Right ventricle myocardium inferior (tissue), 1 donor: ENCODE measurements at regions not wholly inside any gene's neighbourhood (a gene's known extent, or its start where the extent isn't known, plus 50 kb on each side); places are given as distances from the start of the nearest gene placed in this dataset.

Experiments used
- ATAC-seq: fragments of 200-7000 bp; cut with Tn5 transposase; one replicate; pipeline ENCODE4 v1.9.1; 2020; ENCODE audit warnings: mild to moderate bottlenecking, moderate library complexity
- DNase-seq: peaks from one replicate; pipeline ENCODE4 v3.0.0; 2021; ENCODE audit errors: missing footprints
- intact Hi-C: fragments of 100-400 bp; cut with DNase I; formaldehyde crosslinking; loops from one replicate; pipeline ENCODE4 v1.11.0; 2022
- donor health status: DM: no; HTN: yes; CAD: no; lungs with severe emphysema.

DNA sequence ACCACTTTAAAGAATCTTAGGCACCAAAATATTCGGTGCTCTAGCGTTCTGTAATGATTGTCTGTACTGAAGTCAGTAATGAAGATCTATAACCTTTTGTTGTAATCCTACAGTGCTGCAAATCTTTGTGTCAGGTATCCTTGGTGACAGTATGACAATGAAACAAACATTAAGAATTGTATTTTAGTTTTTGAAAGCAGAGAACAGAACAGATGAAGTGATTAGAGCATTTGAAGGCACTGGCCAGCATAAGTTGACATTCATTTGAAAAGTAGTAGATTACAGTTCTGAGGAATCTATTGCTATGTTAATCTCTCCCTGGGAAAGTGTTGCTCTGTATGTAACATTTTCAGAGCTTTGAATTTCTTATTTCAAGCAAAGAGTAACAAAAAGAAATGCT, 451.2 kb downstream of the NUP35 start:
- intact Hi-C loops, result no loop called here
- no peak for ATAC-seq
- DNase-seq, result no peak

DNA sequence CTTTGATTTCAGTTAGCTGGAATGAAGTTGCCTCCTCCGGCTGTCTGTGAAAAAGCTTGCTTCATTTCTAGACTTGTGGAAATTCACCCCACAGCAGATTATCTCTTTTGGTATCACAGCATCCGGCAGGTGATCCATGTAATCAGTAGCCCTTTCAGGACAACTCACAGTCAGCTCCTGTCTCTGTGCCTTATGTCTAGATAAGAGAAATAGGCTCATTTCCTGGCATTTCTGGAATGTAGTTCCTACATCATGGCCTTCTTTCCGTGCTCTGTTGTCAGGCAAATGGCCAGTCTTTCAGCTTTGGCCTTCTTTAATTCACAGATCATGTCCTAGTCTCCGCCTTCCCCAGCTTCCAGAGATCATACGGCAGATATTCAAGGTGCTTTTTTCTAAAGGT, 455.4 kb downstream of the NUP35 start:
- DNase-seq, result no peak
- intact Hi-C loops, result no loop called here
- ATAC-seq, result no peak

DNA sequence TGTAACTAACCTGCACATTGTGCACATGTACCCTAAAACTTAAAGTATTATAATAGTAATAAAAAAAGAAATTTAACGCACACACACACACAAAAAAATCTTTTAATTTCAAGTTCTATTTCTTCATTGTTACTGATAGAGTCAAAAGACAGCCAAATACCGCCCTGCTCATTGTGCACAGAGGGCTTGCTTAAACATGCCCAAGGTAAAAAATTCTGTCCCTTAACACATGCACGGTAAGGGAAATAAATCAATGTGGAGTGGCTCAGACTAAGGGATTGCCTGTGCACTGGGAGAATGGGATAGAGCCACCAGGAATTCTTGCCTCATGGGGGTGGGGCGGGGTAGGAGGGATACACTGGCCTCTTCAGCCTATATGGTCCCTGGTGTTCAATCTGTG, 468.0 kb downstream of the NUP35 start:
- DNase-seq (no peak), ATAC-seq (no peak)
- intact Hi-C loops, result no loop called here

DNA sequence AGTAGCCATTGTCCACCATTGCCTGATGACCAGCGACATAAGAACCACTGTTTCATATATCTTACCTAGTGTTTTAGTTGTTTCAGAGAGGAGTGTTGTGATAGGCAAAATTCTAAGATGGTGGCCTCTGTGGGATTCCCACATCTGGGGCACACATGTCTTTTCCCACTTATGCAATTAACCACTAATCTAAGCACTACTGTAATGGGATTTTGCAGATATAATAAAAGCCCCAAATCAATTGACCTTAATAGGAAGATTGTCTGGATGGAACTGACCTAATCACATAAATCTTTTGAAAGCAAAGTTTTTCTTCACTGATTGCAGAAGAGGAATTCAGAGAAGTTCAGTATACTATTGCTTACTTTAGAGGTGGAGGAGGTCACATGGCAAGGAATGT, 469.9 kb downstream of the NUP35 start:
- no peak for DNase-seq
- no peak for ATAC-seq
- intact Hi-C loops, result no loop called here

DNA sequence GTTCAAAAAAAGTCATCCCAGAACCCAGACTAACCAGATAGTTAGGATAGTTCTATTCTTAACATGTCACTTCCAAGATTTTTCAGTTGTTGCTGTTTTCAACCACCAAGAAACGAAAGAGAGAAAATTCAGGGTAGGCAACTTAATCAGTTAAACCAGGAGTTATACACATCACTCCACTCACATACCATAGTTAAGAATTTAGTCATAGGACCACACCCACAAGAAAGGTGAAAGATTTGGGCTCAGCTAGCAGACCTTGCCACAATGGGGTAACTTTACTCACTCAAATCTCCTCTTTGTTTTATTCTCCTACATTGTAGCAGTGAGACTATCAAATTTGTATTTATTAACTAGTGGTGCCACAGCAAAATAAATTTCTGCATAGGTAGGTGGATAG, 473.6 kb downstream of the NUP35 start:
- no peak for ATAC-seq
- intact Hi-C loops, result no loop called here
- DNase-seq, result no peak

DNA sequence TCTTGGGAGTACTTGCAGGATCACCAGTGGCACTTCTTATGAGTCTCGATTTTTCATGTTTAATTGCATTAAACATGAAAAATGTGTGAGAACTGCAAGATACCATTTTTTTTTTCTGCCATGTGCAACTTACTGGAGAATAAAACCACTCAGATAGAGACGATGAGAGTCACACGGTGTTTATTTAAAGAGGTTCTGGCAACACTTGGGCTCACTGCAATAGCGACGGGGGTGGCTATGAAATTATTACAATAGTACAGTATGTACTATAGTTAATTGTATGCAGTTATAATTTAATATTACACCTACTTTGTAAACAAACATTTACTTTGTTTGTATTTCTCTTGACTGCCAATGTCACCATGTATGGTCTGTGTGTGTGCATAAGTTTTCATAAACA, 479.8 kb downstream of the NUP35 start:
- ATAC-seq (no peak), DNase-seq (no peak)
- intact Hi-C loops, result no loop called here

DNA sequence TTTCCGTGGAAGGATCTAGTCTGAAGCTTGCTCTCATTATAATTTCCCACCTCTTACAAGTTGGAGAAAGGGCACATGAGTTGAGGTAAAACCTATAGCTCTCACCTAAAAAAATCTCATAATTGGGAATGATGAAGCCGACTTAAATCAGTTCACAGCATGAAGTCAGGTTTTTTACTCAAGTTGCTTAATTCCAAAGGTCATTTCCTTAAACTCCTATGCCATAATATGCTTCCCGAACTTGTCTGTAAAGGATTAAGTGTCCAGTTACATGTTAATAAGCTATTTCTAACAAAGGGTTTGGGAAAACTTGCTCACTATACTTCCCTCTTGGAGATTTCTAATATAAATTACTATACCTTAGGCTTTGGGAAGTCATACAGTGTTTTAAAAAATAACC, 481.2 kb downstream of the NUP35 start:
- DNase-seq (no peak), ATAC-seq (no peak)
- intact Hi-C loops, result no loop called here

DNA sequence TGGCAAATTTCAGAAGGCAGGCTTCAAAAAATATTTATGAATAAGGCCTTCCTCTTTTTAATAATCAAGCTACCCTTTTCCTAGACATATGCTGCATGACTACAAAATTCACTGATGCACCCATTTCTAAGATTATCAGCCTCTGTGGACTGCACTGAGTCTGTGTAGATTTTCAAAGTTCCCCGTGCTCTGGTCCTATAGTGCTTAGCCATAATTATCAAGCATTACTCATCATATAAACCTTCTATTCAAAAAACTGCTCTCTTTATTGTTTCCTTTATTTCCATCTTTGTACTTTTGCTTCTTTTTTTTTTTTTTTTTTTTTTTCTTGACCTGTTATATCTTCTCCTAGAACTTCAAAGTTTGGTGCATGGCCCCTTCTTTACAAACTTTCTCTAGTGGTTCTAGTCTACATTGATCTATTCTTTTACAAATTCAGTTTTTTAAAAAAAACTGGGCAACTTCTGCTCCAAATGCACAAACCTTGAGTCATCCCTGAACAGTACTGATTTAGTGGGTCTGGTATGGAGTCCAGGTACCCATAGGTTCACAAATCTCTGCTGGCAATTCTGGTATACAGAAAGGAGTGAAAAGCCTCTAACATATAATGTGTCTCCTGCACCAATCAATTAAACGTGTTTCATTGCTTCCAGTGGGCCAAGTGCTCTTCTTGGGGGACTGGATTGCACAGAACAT, 481.9 kb downstream of the NUP35 start:
- no peak for DNase-seq
- intact Hi-C loops, result no loop called here
- no peak for ATAC-seq

DNA sequence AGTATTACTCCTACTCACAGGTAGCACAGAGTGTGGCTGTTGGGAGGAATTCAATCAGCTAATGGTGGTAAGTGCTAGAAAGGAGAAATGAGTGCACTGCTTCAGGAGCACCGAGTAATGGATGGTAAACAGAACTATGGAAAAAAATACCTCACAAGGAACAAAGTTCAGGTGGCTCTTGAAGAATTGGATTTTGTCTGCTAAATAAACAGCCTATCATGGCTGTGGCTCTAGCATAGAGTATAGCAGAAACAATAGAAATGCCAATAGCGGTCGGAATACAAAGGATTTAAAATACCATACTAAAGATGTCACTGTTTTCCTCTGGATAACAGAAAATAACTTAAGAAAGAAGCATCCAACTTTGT, 482.5 kb downstream of the NUP35 start:
- intact Hi-C loops, result no loop called here
- ATAC-seq, result no peak
- no peak for DNase-seq

DNA sequence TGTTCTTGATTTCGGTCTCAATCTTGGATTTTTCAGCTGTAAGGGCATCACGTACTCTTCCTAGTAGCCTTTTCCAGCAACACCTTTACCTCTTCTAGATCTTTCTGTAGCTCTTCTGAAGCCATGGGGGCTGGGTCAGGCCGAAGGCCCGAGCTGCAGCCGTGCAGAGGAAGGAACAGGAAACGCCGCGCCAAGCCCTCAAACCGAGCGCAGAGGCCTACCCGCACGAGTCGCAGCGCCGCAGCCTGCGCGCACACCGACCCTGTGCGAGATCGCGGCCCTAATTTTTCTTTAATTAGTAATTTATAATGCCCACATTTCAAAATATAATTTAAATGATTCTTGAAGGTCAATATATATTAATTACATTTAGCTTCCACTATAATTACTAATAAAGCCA, 483.8 kb downstream of the NUP35 start:
- DNase-seq (no peak), ATAC-seq (no peak)
- intact Hi-C loops, result no loop called here

DNA sequence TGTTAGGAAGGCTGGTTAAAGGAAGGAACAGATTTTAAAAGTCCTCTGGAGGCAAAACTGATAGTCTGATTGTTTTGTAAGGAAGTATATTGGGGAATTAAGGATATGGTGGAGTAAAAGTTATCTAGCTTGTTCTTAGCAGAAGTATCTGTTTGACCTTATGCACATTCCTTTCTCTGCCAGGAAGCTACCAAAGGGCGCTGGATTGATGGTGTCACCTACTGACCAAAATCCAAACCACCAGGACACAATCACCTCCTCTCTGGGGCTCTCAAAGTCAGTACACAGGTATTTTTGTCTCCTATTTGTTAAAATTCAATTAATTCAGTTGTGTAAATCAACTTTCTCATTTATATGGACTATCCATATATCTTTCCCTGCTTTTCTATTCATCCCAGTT, 484.5 kb downstream of the NUP35 start:
- DNase-seq (no peak), ATAC-seq (no peak)
- intact Hi-C loops, result no loop called here

DNA sequence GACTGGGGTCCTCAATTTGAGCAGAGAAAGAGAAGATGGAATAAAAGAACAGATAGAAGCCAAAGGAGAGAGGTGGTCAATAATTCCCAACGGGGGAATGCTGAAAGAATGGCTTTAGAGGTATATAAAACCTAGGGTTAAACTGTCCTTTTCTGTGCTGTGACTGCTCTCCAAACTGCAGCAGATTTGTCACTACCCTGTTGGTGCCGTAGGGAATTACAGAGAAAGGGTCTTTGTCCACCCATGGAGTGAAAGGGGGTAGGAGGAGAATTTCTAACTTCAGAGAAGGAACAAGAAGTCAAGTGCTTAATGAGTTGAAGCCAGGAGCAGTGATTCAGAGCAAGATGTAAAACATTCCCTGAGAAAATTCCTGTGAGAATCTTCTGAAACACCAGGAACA, 486.5 kb downstream of the NUP35 start:
- ATAC-seq (no peak), DNase-seq (no peak)
- intact Hi-C loops, result no loop called here

DNA sequence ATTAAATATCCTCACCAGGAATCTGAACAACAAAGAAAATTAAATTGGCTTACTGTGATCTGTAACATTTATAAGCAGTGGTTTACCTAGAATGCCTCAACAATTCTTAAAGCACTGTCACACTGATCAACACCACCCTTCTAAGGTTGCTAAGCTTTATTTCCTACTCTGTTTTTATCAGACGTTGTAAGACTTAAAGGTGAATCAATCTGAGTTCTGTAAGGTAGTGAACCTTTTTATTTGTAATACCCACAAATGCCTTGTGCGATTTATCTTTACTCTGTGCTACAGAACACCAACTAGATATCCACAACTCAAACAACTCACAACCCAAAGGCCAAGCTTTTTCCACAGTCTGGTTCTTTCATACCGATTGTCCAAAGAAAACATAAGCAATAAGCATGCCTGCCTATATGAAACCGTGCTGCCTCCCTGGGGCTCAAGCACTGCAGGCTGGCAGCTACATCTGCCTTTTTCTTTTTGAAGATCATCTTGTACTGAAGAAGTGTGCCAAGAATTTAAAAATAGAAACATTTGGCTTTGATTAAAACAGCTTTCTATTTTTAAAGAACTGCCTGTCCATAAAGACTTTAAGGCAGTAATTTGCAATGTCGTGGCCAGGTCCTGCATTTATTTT, 490.7 kb downstream of the NUP35 start:
- peak; percentile 94 for ATAC-seq
- no peak for DNase-seq
- intact Hi-C loops, result no loop called here

DNA sequence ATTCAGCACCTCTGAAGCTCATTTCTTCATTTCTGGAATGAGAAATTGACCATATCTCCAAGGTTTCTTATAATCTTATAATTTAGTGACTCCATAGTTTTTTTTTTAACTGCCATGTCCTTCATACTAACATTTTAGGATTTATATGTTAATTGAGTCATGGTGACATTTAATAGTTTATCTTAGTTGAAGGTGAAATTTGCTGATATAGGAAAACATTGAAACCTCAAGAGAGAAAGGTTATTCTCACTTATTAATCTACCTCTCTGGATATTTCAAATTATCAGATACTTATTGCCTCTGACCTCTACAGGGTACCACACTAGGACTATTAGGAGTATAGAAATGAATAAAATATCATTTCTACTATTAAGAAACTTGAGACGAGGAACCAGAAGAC, 499.0 kb downstream of the NUP35 start:
- no peak for ATAC-seq
- DNase-seq, result no peak
- intact Hi-C loops, result no loop called here

DNA sequence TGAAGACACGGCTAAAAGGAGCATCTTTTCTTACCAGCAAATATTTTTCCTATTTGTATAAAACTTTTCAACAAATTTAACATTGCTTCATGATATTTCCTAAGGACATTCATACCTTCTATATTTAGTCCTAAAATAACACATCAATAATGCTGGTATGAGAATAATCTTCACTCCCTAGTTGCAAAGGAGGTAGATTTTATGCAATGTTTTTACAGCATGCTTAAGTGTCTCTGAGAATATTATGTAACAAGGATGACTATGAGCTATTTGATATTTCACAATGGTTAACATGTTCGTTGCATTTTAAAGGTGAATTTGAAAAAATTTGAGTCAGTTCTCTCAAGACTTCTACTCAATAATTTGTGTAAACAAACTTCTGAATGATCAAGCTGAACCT, 506.7 kb downstream of the NUP35 start:
- DNase-seq, result no peak
- intact Hi-C loops, result no loop called here
- no peak for ATAC-seq

DNA sequence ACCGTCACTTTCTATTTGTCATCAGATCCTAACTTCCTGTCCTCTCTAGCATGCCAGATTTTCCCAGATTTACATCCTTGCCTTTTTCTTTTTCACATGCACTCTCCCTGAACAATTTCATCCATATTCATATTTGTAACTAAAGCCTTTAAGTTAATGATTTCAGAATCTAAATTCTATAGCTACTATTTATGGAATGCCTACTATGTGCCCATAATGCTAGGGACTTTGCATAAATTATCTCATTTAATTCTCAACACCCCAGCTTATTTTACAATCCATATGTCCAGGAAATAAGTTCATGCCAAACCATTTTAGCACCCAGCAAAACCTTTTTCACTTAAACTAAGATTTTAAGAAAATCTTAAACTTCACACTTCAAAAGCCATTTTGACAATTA, 531.9 kb downstream of the NUP35 start:
- ATAC-seq, result no peak
- intact Hi-C loops, result no loop called here
- DNase-seq, result no peak

DNA sequence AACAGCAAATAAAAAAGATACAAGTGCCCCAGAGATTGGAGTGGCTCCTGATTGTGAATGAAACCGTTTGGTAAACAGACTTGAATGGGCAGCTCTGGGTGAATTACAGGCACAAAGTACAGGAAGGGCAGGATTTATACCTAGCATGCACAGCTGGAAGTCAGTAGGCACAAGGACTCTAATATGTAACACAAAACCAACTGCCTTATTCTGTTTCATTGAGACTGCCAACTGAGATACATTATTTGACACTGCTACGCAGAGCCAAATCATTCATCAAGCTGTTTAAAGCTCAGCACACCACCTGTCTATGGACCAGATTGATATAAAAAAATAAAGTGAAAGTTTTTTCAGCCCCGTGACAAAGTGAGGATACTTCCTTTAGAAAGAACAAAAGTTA, 541.2 kb downstream of the NUP35 start:
- DNase-seq (no peak), ATAC-seq (no peak)
- intact Hi-C loops, result no loop called here

DNA sequence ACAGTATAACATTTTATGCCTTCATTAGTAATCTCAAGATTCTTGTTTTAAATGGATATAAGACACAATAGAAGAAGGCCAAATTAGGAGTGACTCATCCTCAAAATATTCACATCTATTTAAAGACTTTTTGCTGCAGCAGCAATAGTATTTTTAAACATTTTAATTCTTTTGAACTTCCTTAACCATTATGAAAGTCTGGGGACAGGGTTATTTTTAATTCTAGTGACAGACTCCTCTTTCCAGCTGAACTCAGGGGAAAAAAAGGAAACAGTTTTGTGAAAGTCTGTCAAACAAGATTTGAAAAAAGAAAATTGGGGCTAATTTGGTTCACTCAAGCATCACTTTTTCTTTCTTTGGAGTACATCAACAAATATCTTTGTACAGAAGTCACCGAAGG, 541.8 kb downstream of the NUP35 start:
- DNase-seq, result no peak
- ATAC-seq, result no peak
- intact Hi-C loops, result no loop called here

DNA sequence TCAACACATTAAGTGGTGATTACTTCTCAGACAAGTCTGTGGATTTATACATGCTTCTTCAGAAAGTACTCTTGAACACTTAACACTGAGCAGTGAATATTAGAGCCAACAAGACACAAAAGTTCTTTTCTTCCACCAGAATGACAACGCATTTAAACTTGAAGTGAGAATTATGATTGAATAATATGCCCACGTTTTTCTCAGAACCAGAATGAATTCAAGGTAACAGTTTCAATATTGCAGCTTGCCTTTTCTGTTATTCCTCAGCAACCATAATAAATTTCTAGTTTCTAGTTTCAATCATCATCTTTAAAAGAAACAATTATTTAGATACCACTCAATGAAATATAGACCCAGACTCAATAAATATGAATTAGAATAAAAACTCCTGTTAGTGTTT, 547.0 kb downstream of the NUP35 start:
- ATAC-seq, result no peak
- intact Hi-C loops, result no loop called here
- no peak for DNase-seq

DNA sequence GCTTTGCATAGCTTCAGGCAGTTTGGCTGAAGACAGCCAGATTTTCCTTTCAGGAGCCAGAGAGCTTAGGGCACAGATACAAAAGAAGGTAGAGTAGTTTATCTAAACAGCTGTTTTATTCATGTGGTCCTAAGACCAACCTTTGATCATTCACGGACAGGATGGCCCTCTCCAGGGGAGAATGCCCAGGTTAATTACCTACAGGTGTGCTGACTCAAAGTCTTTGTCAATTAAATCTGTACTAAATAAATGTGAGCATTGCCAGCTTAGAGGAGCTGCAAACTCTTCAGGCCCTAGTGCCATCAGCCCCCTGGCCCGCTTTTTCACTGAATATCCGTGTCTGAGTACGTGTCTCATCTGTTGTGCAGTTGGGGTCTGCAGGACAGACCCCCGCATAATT, 554.7 kb downstream of the NUP35 start:
- ATAC-seq (no peak), DNase-seq (no peak)
- intact Hi-C loops, result no loop called here

DNA sequence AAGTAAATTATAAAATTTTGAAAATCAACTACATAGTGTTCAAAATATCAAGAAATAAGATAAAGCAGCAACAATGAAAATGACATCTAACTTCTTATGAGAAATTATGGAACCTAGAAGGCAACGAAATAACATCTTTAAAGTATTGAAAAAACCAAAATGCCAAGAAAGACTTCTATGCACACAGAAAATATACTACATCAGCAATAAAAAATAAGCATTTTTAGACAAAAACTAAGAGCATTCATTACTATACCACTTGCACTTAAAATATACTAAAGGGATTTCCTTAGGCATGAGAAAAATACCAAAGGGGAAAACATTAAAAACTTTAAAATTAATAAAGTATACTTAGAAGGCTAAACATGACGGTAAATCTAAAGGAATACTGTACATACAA, 556.3 kb downstream of the NUP35 start:
- intact Hi-C loops, result no loop called here
- no peak for ATAC-seq

More for the DNA sequence above, 556.3 kb downstream of the NUP35 start:
- no peak for DNase-seq
